GM12865 (cell line): ENCODE measurements at regions not wholly inside any gene's neighbourhood (a gene's known extent, or its start where the extent isn't known, plus 50 kb on each side); places are given as distances from the start of the nearest gene placed in this dataset.

Source experiments
- DNase-seq: peaks from one replicate; pipeline ENCODE4 v3.0.0; 2010; ENCODE audit warnings: low read depth
- H3K4me3 ChIP-seq: 2 replicates; pipeline ENCODE4 v1.5.1; 2011; ENCODE audit warnings: mild to moderate bottlenecking, low read depth, low read length, control low read depth
- CTCF ChIP-seq: IDR thresholded peaks from 2 replicates; pipeline ENCODE4 v1.5.1; 2011; ENCODE audit warnings: low read length, control low read depth, low read depth, inconsistent platforms; ENCODE audit not compliant: insufficient read depth; ENCODE audit errors: missing control alignments

GRCh38 chr3:82294609-82295008 is 533.2 kb upstream of the GBE1 start:
- DNase-seq: peak; percentile 60
- no peak overlapping the region for H3K4me3 ChIP-seq
- no peak for TF ChIP-seq CTCF

- DNase-seq: peak; percentile 74
- no peak for TF ChIP-seq CTCF
- no peak overlapping the region for H3K4me3 ChIP-seq
Measured at GRCh38 chr3:82293867-82294266, 532.4 kb upstream of the GBE1 start.

- no peak overlapping the region for H3K4me3 ChIP-seq
- TF ChIP-seq CTCF: no peak
- DNase-seq: no peak
Measured at GRCh38 chr3:82293435-82293834, 532.0 kb upstream of the GBE1 start.

- no peak for DNase-seq
- no peak overlapping the region for H3K4me3 ChIP-seq
- no peak for TF ChIP-seq CTCF
Measured at GRCh38 chr3:82287562-82287961, 526.1 kb upstream of the GBE1 start.

GRCh38 chr3:82281205-82281604 is 519.8 kb upstream of the GBE1 start:
- no peak for DNase-seq
- no peak for TF ChIP-seq CTCF
- H3K4me3 ChIP-seq: no peak overlapping the region

GRCh38 chr3:82276992-82277391 is 515.5 kb upstream of the GBE1 start:
- no peak for TF ChIP-seq CTCF
- DNase-seq: no peak
- no peak overlapping the region for H3K4me3 ChIP-seq

GRCh38 chr3:82274897-82275296 is 513.5 kb upstream of the GBE1 start:
- DNase-seq: no peak
- TF ChIP-seq CTCF: no peak
- H3K4me3 ChIP-seq: no peak overlapping the region
